DND-41 (cell line): ENCODE measurements at regions not wholly inside any gene's neighbourhood (a gene's known extent, or its start where the extent isn't known, plus 50 kb on each side); places are given as distances from the start of the nearest gene placed in this dataset.

ENCODE experiments used
- EZH2 ChIP-seq: IDR thresholded peaks from 3 replicates; pipeline ENCODE4 v1.6.1; 2012; ENCODE audit warnings: borderline replicate concordance, low read depth, mild to moderate bottlenecking, moderate library complexity, low read length, inconsistent platforms; ENCODE audit not compliant: severe bottlenecking
- TF ChIP-seq, protein P1 (sequence below): IDR thresholded peaks from 2 replicates; pipeline ENCODE4 v1.5.1; 2012; ENCODE audit warnings: borderline replicate concordance, low read length, moderate library complexity, mild to moderate bottlenecking; ENCODE audit not compliant: poor library complexity, severe bottlenecking; ENCODE audit errors: extremely low read depth

DNA sequence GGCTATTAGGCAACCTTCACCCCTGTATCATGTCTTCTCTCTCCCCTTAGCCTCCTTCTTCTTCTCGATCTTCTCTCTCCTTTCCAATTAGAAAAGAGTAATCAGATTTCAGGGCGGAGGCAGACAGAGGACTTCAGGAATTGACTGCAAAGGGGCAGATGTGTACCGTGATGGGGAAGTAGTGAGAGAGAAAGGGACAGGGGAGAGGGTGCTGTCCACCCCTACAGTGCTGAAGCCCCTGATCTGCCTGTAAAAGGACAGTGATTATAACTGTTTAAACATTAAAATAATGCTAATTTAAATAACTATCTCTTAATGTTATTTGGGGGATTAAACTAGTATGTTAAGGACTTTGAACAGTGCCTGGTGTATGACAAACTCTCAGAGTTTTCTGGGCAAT is 178.5 kb downstream of the ACTR3 start:
- no peak for TF ChIP-seq EZH2
- TF ChIP-seq, protein P1, sequence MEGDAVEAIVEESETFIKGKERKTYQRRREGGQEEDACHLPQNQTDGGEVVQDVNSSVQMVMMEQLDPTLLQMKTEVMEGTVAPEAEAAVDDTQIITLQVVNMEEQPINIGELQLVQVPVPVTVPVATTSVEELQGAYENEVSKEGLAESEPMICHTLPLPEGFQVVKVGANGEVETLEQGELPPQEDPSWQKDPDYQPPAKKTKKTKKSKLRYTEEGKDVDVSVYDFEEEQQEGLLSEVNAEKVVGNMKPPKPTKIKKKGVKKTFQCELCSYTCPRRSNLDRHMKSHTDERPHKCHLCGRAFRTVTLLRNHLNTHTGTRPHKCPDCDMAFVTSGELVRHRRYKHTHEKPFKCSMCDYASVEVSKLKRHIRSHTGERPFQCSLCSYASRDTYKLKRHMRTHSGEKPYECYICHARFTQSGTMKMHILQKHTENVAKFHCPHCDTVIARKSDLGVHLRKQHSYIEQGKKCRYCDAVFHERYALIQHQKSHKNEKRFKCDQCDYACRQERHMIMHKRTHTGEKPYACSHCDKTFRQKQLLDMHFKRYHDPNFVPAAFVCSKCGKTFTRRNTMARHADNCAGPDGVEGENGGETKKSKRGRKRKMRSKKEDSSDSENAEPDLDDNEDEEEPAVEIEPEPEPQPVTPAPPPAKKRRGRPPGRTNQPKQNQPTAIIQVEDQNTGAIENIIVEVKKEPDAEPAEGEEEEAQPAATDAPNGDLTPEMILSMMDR: no peak
